Neural progenitor cell (in vitro differentiated cells): ENCODE measurements at regions not wholly inside any gene's neighbourhood (a gene's known extent, or its start where the extent isn't known, plus 50 kb on each side); places are given as distances from the start of the nearest gene placed in this dataset.

Experiments used
- DNase-seq: peaks from one replicate; pipeline ENCODE4 v3.0.0-alpha.2; 2016; ENCODE audit warnings: low spot score
- H2AFZ ChIP-seq: fragments of 200-600 bp; sonication (generic); replicated peaks from 2 replicates; pipeline ENCODE4 v1.6.1; 2016; ENCODE audit warnings: antibody characterized with exemption
- H3F3A ChIP-seq: fragments of 200-600 bp; sonication (generic); 2 replicates; pipeline ENCODE4 v1.6.1; 2016; ENCODE audit warnings: antibody characterized with exemption, low read depth
- H3K27ac ChIP-seq: fragments of 200-600 bp; sonication (generic); 2 replicates; pipeline ENCODE4 v1.5.1; 2016; ENCODE audit warnings: mild to moderate bottlenecking
- H3K27me3 ChIP-seq: fragments of 200-600 bp; sonication (generic); 2 replicates; pipeline ENCODE4 v1.6.1; 2016; ENCODE audit warnings: mild to moderate bottlenecking, moderate library complexity
- H3K36me3 ChIP-seq: fragments of 200-600 bp; sonication (generic); 2 replicates; pipeline ENCODE4 v1.5.1; 2016
- H3K4me1 ChIP-seq: fragments of 200-600 bp; sonication (generic); 2 replicates; pipeline ENCODE4 v1.6.1; 2016; ENCODE audit warnings: mixed run types
- H3K4me2 ChIP-seq: fragments of 200-600 bp; sonication (generic); 2 replicates; pipeline ENCODE4 v1.6.1; 2016
- H3K4me3 ChIP-seq: fragments of 200-600 bp; sonication (generic); 2 replicates; pipeline ENCODE4 v1.5.1; 2016
- H3K79me2 ChIP-seq: fragments of 200-600 bp; sonication (generic); 2 replicates; pipeline ENCODE4 v1.6.1; 2016; ENCODE audit warnings: low read depth
- H3K9ac ChIP-seq: fragments of 200-600 bp; sonication (generic); 2 replicates; pipeline ENCODE4 v1.6.1; 2016
- H3K9me3 ChIP-seq: fragments of 200-600 bp; sonication (generic); 2 replicates; pipeline ENCODE4 v1.5.1; 2016; ENCODE audit warnings: low read depth
- H4K20me1 ChIP-seq: fragments of 200-600 bp; sonication (generic); 2 replicates; pipeline ENCODE4 v1.6.1; 2016; ENCODE audit warnings: low read depth
- H3K27ac Mint-ChIP-seq: 3 replicates; pipeline ENCODE4 v1.8.0; 2021; ENCODE audit warnings: mixed read lengths
- H3K27me3 Mint-ChIP-seq: 2 replicates; pipeline ENCODE4 v1.8.0; 2022; ENCODE audit warnings: low read depth, mild to moderate bottlenecking, inconsistent platforms, moderate library complexity, mixed read lengths; ENCODE audit not compliant: insufficient read depth
- H3K36me3 Mint-ChIP-seq: 3 replicates; pipeline ENCODE4 v1.8.0; 2021; ENCODE audit warnings: mixed read lengths
- H3K4me1 Mint-ChIP-seq: 3 replicates; pipeline ENCODE4 v1.8.0; 2021; ENCODE audit warnings: mixed read lengths
- H3K4me3 Mint-ChIP-seq: 3 replicates; pipeline ENCODE4 v1.8.0; 2021; ENCODE audit warnings: mild to moderate bottlenecking, moderate library complexity, mixed read lengths
- H3K9me3 Mint-ChIP-seq: 3 replicates; pipeline ENCODE4 v1.8.0; 2020; ENCODE audit warnings: mixed read lengths
- EZH2 ChIP-seq: fragments of 200-600 bp; sonication (generic); IDR thresholded peaks from 2 replicates; pipeline ENCODE4 v1.6.1; 2017; ENCODE audit warnings: antibody characterized with exemption, mild to moderate bottlenecking, moderate library complexity
- EZH2phosphoT487 ChIP-seq: fragments of 200-600 bp; sonication (generic); IDR thresholded peaks from 2 replicates; pipeline ENCODE4 v1.6.1; 2017; ENCODE audit warnings: antibody characterized with exemption
- TF ChIP-seq, protein P1 (sequence below): fragments of 200-600 bp; sonication (generic); IDR thresholded peaks from 2 replicates; pipeline ENCODE4 v1.5.1; 2017; ENCODE audit warnings: antibody characterized with exemption, mild to moderate bottlenecking

DNA sequence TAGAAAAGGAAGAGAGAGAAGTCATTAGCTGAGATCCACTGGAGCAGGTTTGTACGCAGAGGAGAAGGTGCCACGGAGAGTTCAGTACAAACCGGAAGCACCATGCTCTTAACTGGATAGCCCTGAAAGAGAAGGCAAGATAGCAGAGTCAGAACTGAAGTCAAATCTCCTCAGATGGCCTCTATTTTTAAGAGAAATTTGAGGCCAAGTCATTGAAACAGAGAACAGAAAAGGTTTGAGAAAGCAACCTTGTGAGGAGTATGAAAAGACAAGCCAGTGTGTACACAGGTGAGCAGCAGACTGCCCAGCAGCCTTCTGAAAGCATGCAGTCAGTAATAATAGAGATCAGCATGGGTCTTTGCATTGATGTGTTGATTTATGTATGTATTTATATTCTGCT lies 66.1 kb upstream of the SPRED1 start:
- H3K27me3 Mint-ChIP-seq, result no peaks in the 10 kb centered on the region
- no peaks in the 10 kb centered on the region for H3K79me2 ChIP-seq
- peaks cover 24% of the 10 kb centered on the region for H3K4me1 ChIP-seq
- H3K9ac ChIP-seq, result no peak overlapping the region
- no peaks in the 10 kb centered on the region for H3K27me3 ChIP-seq
- H3K27ac Mint-ChIP-seq, result peak overlapping the region; percentile 48
- H3K9me3 Mint-ChIP-seq, result no peaks in the 10 kb centered on the region
- no peaks in the 10 kb centered on the region for H3K36me3 Mint-ChIP-seq
- peaks cover 44% of the 10 kb centered on the region for H3K4me1 Mint-ChIP-seq
- peak overlapping the region; percentile 7 for H2AFZ ChIP-seq
- no peak overlapping the region for H3K4me3 ChIP-seq
- H3K27ac ChIP-seq, result no peak overlapping the region
- H4K20me1 ChIP-seq, result no peaks in the 10 kb centered on the region
- peak overlapping the region; percentile 2 for H3K4me3 Mint-ChIP-seq
- H3K36me3 ChIP-seq, result no peaks in the 10 kb centered on the region
- H3K9me3 ChIP-seq, result no peaks in the 10 kb centered on the region
- H3F3A ChIP-seq, result no peaks in the 10 kb centered on the region
- DNase-seq, result no peak
- TF ChIP-seq EZH2phosphoT487 (no peak), EZH2 (no peak)
- TF ChIP-seq, protein P1, sequence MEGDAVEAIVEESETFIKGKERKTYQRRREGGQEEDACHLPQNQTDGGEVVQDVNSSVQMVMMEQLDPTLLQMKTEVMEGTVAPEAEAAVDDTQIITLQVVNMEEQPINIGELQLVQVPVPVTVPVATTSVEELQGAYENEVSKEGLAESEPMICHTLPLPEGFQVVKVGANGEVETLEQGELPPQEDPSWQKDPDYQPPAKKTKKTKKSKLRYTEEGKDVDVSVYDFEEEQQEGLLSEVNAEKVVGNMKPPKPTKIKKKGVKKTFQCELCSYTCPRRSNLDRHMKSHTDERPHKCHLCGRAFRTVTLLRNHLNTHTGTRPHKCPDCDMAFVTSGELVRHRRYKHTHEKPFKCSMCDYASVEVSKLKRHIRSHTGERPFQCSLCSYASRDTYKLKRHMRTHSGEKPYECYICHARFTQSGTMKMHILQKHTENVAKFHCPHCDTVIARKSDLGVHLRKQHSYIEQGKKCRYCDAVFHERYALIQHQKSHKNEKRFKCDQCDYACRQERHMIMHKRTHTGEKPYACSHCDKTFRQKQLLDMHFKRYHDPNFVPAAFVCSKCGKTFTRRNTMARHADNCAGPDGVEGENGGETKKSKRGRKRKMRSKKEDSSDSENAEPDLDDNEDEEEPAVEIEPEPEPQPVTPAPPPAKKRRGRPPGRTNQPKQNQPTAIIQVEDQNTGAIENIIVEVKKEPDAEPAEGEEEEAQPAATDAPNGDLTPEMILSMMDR, result no peak
- H3K4me2 ChIP-seq, result peak overlapping the region; percentile 49

DNA sequence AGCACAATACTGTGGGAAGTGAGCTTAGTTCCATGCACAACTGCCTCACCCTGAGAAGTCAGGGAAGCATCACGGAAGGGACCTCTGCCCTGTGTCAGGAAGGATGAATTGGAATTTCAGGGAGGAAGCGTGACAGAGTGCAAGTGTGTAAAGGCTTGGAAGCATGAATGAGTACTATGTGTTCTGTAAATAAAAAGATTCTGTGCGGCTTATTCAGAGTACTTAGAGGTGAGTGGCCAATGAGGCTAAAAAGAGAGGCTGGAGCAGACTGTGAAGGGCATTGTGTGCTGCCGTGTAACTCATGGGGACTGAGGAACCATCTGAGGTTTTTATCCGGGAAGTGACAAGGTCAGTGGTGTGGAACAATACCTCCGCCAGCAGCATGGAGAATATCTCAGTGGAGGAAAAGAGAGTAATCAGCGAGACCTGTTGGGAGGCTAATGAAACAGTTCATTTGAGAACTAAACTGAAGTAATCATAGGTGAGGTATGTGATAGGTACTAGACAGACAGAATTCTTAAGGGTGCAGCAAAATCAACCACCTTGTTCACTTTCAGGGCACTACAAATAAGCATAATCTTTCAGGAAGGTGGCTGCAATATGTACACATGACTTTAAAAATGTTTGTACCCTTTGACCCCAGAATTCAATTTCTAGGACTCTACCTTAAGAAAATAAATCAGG lies 64.9 kb upstream of the SPRED1 start:
- Histone ChIP-seq H3K27ac (no peak overlapping the region), H3K4me2 (no peak overlapping the region), H3K9ac (no peak overlapping the region), H3F3A (no peaks in the 10 kb centered on the region), H3K79me2 (no peaks in the 10 kb centered on the region), H3K4me3 (no peak overlapping the region), H2AFZ (no peak overlapping the region), H3K9me3 (no peaks in the 10 kb centered on the region), H3K36me3 (no peaks in the 10 kb centered on the region), H3K27me3 (no peaks in the 10 kb centered on the region), H4K20me1 (no peaks in the 10 kb centered on the region), H3K4me1 (peaks cover 24% of the 10 kb centered on the region)
- Mint-ChIP-seq H3K36me3 (no peaks in the 10 kb centered on the region), H3K27ac (no peak overlapping the region), H3K27me3 (no peaks in the 10 kb centered on the region), H3K9me3 (no peaks in the 10 kb centered on the region), H3K4me1 (peaks cover 44% of the 10 kb centered on the region), H3K4me3 (no peak overlapping the region)
- TF ChIP-seq EZH2 (no peak), EZH2phosphoT487 (no peak)
- TF ChIP-seq, protein P1, result no peak
- no peak for DNase-seq

DNA sequence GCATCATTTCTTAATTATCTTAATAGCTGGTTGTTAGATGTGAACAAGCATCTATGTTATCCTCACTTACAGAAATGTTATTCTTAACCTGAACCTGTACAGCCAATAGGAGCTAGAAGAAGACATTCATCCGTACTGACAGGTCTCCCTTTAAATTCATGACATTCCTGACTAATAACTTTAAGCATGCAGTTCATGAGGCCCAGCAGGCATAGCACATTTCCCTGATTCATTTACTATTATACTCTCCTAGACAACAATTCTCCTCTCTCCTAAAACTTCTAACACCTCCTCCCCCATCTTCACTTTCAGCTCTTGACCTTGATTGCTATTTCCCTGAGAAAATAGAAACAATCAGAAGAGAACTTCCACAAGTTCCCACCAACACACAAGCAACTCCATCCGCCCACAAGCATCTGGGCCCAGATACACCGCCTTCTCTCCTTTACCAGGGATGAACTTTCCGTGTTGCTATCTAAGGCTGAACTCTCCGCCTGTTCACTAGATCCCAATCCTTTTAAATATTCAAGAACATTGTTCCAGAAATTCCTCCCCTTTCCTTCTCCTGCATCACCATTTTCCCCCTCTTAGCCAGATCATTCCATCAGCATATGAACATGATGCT lies 62.9 kb upstream of the SPRED1 start:
- TF ChIP-seq, protein P1, result no peak
- no peak for TF ChIP-seq EZH2phosphoT487
- TF ChIP-seq EZH2, result no peak
- H3K4me1 Mint-ChIP-seq, result peaks cover 44% of the 10 kb centered on the region
- H3K36me3 Mint-ChIP-seq, result no peaks in the 10 kb centered on the region
- H3K27ac Mint-ChIP-seq, result no peak overlapping the region
- H3K9me3 ChIP-seq, result no peaks in the 10 kb centered on the region
- no peak overlapping the region for H3K4me3 ChIP-seq
- H3K9me3 Mint-ChIP-seq, result no peaks in the 10 kb centered on the region
- peaks cover 24% of the 10 kb centered on the region for H3K4me1 ChIP-seq
- H4K20me1 ChIP-seq, result no peaks in the 10 kb centered on the region
- H3F3A ChIP-seq, result no peaks in the 10 kb centered on the region
- no peaks in the 10 kb centered on the region for H3K27me3 Mint-ChIP-seq
- DNase-seq, result no peak
- no peak overlapping the region for H3K27ac ChIP-seq
- no peaks in the 10 kb centered on the region for H3K79me2 ChIP-seq
- H3K36me3 ChIP-seq, result no peaks in the 10 kb centered on the region
- H3K9ac ChIP-seq, result no peak overlapping the region
- no peak overlapping the region for H2AFZ ChIP-seq
- no peak overlapping the region for H3K4me3 Mint-ChIP-seq
- no peak overlapping the region for H3K4me2 ChIP-seq
- no peaks in the 10 kb centered on the region for H3K27me3 ChIP-seq
